Stimulated activated CD4-positive, alpha-beta T cell treated with anti-CD3 and anti-CD28 coated beads, Interleukin-15, amount 100 ng/mL, for 24 hours (primary cell): ENCODE measurements at regions not wholly inside any gene's neighbourhood (a gene's known extent, or its start where the extent isn't known, plus 50 kb on each side); places are given as distances from the start of the nearest gene placed in this dataset.

Experiments used
- DNase-seq: peaks from one replicate; pipeline ENCODE4 v3.0.0-alpha.2; 2020

- no peak for DNase-seq
Observed at GRCh38 chr2:5991305-5991968, 299.3 kb downstream of the SOX11 start.

GRCh38 chr2:5995832-5996231, 303.6 kb downstream of the SOX11 start:
- DNase-seq = no peak

- no peak for DNase-seq
Observed at GRCh38 chr2:6008186-6008585, 316.0 kb downstream of the SOX11 start.

GRCh38 chr2:6008726-6009125, 316.5 kb downstream of the SOX11 start:
- DNase-seq = no peak

- no peak for DNase-seq
Observed at GRCh38 chr2:6010163-6010562, 318.0 kb downstream of the SOX11 start.

GRCh38 chr2:6011921-6012320, 319.7 kb downstream of the SOX11 start:
- no peak for DNase-seq

GRCh38 chr2:6017736-6018286, 325.6 kb downstream of the SOX11 start:
- no peak for DNase-seq

- no peak for DNase-seq
Observed at GRCh38 chr2:6024229-6024628, 332.0 kb downstream of the SOX11 start.

GRCh38 chr2:6024784-6025183, 332.6 kb downstream of the SOX11 start:
- no peak for DNase-seq

GRCh38 chr2:6025391-6025790, 333.2 kb downstream of the SOX11 start:
- no peak for DNase-seq

- DNase-seq = no peak
Observed at GRCh38 chr2:6027066-6027465, 334.9 kb downstream of the SOX11 start.

- DNase-seq = no peak
Observed at GRCh38 chr2:6031200-6031867, 339.1 kb downstream of the SOX11 start.

GRCh38 chr2:6036211-6036610, 344.0 kb downstream of the SOX11 start:
- no peak for DNase-seq

GRCh38 chr2:6043238-6043637, 351.1 kb downstream of the SOX11 start:
- DNase-seq = no peak

- DNase-seq = no peak
Observed at GRCh38 chr2:6052649-6053048, 360.5 kb downstream of the SOX11 start.

- DNase-seq = no peak
Observed at GRCh38 chr2:6053743-6054142, 361.6 kb downstream of the SOX11 start.

- no peak for DNase-seq
Observed at GRCh38 chr2:6054161-6054671, 362.0 kb downstream of the SOX11 start.

- DNase-seq = no peak
Observed at GRCh38 chr2:6060992-6061663, 368.9 kb downstream of the SOX11 start.

GRCh38 chr2:6064757-6065156, 372.6 kb downstream of the SOX11 start:
- DNase-seq = no peak

- DNase-seq = no peak
Observed at GRCh38 chr2:6065703-6066102, 373.5 kb downstream of the SOX11 start.

- no peak for DNase-seq
Observed at GRCh38 chr2:6067089-6067488, 374.9 kb downstream of the SOX11 start.

- DNase-seq = no peak
Observed at GRCh38 chr2:6067806-6068205, 375.6 kb downstream of the SOX11 start.

GRCh38 chr2:6068429-6068828, 376.2 kb downstream of the SOX11 start:
- DNase-seq = no peak

GRCh38 chr2:6069381-6069780, 377.2 kb downstream of the SOX11 start:
- DNase-seq = no peak
